Vagina (tissue), 2 donors: ENCODE measurements at regions not wholly inside any gene's neighbourhood (a gene's known extent, or its start where the extent isn't known, plus 50 kb on each side); places are given as distances from the start of the nearest gene placed in this dataset.

Experiments
- DNase-seq, 2 donors: peaks; one replicate each; pipeline ENCODE4 v3.0.0-alpha.2; 2017; ENCODE audit errors: extremely low spot score in 2 of 2
- H3K27ac ChIP-seq: fragments of 200-600 bp; sonication (generic); one replicate; pipeline ENCODE4 v1.5.1; 2019
- H3K27me3 ChIP-seq: fragments of 200-600 bp; sonication (generic); one replicate; pipeline ENCODE4 v1.5.1; 2019
- H3K36me3 ChIP-seq, 2 donors: fragments of 200-600 bp; sonication (generic); one replicate each; pipeline ENCODE4 v1.5.1; 2017 to 2019
- H3K4me1 ChIP-seq: fragments of 200-600 bp; sonication (generic); one replicate; pipeline ENCODE4 v1.5.1; 2019
- H3K4me3 ChIP-seq, 2 donors: fragments of 200-600 bp; sonication (generic); 1 replicate in 1 of 2; 2 replicates in 1 of 2; pipeline ENCODE4 v1.5.1; 2016 to 2019
- H3K9me3 ChIP-seq: fragments of 200-600 bp; sonication (generic); one replicate; pipeline ENCODE4 v1.5.1; 2019
- POLR2A ChIP-seq, 2 donors: fragments of 450-650 bp; IDR thresholded peaks; one replicate each; pipeline ENCODE4 v1.6.1; 2017; ENCODE audit warnings: antibody characterized with exemption in 2 of 2, mild to moderate bottlenecking in 2 of 2, moderate library complexity in 2 of 2
- POLR2AphosphoS5 ChIP-seq, 2 donors: sonication (generic); formaldehyde crosslinking; IDR thresholded peaks; one replicate each; pipeline ENCODE4 v1.9.0; 2017; ENCODE audit warnings: antibody characterized with exemption in 2 of 2, mild to moderate bottlenecking in 2 of 2, low read depth in 1 of 2; ENCODE audit not compliant: insufficient read depth in 1 of 2
- intact Hi-C: fragments of 100-400 bp; cut with DNase I; formaldehyde crosslinking; loops from one replicate; pipeline ENCODE4 v1.15.1; 2023
- TF ChIP-seq, protein P1 (sequence below), 3 experiments: fragments of 450-650 bp in 2 of 3; fragments of 200-600 bp in 1 of 3; sonication (generic) in 1 of 3; IDR thresholded peaks; one replicate each; pipeline ENCODE4 v1.5.1; 2017 to 2019; ENCODE audit warnings: antibody characterized with exemption in 3 of 3, mild to moderate bottlenecking in 2 of 3, moderate library complexity in 2 of 3

DNA sequence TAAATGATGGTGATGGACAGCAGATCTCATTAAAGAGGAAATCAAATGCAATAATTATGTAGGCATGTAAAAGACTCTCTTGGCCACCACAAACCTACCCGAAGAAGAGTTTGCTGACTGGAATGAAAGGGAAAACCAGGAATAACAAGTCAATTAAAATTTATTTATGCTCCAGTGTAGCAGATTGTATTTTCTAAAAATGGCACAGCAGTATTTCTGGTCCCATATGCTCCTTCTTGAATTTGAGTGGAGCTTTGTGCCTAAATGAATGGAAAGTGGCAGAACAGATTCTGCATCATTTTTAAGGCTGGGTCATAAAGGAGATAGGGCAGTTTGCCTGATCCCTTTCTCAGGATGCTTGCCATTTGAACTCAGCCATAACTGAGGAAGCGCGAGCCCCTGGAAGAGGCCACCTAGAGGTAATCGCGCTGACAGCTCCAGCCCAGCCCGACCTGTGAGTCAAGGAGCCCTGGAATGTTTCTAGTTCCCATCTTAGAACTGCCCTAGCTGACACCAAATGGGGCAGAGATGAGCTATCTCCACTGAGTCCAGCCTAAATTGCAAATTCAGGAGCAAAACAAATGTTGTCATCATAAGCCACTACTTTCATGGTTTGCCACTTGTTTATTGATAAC is 229.2 kb upstream of the TMTC1 start:
- no peak for DNase-seq
- H3K9me3 ChIP-seq: no peaks in the 10 kb centered on the region
- H3K27ac ChIP-seq: no peak overlapping the region
- no peak overlapping the region for H3K4me3 ChIP-seq
- intact Hi-C loops: no loop called here
- H3K27me3 ChIP-seq: no peaks in the 10 kb centered on the region
- no peaks in the 10 kb centered on the region for H3K36me3 ChIP-seq
- H3K4me1 ChIP-seq: peaks cover 9% of the 10 kb centered on the region
- TF ChIP-seq POLR2AphosphoS5 (IDR thresholded peaks at IDR 0.05; ENCODE audit: insufficient read depth in 1 of 2, low read depth in 1 of 2): no peak

DNA sequence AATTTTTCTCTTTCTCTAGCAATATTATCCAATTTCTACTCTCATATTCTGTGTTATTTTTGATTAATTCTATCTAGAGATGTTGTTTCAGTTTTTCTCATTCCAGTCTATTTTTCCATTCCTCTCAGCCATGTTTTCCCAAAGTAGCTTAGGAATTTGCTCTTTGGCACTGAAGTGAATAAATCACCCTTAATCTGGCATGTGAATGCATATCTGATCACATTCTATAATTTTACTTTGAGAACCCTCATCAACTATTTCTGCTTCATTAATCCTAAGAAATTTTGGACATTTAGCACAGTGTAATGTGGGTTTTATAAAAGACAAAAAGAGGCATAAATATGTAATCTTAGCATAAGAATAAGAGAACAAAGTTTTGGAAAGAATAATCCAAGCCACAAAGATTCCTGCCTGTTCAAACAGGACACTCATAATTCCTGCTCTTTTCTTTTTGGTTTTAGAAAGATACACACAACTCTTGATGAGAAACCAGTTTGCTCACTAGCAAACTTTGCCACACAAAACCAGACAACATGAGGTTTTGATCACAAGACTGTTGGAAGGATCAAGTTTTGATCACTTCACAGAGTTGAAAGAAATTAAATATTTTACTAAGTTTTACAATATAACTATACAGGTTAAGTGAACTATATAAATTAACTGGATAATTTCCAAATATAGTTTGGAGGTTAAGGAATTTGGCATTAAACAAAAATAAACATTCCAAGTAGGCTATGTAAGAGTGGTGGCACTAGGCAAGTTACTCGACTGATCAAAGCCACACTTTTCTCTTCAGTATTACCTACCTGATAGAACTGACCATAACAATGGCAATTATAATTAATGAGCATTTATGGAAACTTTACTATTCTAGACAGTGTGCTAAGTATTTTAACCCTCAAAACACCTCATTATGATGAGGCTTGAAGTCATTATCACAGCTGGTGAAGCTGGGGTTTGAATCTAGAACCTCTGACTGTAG is 226.6 kb upstream of the TMTC1 start:
- no peak for DNase-seq
- TF ChIP-seq POLR2AphosphoS5 (IDR thresholded peaks at IDR 0.05; ENCODE audit: insufficient read depth in 1 of 2, low read depth in 1 of 2): no peak
- H3K9me3 ChIP-seq: no peaks in the 10 kb centered on the region
- no peaks in the 10 kb centered on the region for H3K27me3 ChIP-seq
- H3K4me3 ChIP-seq: no peak overlapping the region
- H3K4me1 ChIP-seq: peaks cover 9% of the 10 kb centered on the region
- intact Hi-C loops: no loop called here
- no peaks in the 10 kb centered on the region for H3K36me3 ChIP-seq
- no peak overlapping the region for H3K27ac ChIP-seq

DNA sequence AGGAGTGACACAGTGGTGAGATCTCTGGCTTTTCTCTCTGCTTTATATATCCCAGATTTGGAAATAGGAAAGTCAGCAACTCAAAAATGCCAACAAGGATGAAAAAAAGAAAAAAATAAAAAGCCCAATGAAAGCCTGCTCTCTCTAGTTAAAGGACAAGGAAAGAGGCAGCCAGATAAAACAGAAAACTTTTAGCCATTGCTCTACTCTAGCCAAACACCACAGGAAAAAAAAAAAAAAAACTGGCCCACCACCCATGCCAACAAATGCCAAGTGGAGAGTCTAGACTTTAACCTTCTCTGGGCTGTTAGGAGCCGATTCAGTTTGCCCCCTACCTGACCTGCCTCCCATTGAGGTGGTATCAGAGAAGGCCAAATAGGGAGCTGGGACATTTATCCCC is 222.3 kb upstream of the TMTC1 start:
- intact Hi-C loops: no loop called here
- Histone ChIP-seq H3K9me3 (no peaks in the 10 kb centered on the region), H3K27me3 (no peaks in the 10 kb centered on the region), H3K4me1 (no peaks in the 10 kb centered on the region), H3K27ac (no peak overlapping the region), H3K36me3 (no peaks in the 10 kb centered on the region), H3K4me3 (no peak overlapping the region)
- DNase-seq: no peak
- TF ChIP-seq, protein P1, sequence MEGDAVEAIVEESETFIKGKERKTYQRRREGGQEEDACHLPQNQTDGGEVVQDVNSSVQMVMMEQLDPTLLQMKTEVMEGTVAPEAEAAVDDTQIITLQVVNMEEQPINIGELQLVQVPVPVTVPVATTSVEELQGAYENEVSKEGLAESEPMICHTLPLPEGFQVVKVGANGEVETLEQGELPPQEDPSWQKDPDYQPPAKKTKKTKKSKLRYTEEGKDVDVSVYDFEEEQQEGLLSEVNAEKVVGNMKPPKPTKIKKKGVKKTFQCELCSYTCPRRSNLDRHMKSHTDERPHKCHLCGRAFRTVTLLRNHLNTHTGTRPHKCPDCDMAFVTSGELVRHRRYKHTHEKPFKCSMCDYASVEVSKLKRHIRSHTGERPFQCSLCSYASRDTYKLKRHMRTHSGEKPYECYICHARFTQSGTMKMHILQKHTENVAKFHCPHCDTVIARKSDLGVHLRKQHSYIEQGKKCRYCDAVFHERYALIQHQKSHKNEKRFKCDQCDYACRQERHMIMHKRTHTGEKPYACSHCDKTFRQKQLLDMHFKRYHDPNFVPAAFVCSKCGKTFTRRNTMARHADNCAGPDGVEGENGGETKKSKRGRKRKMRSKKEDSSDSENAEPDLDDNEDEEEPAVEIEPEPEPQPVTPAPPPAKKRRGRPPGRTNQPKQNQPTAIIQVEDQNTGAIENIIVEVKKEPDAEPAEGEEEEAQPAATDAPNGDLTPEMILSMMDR (IDR thresholded peaks at IDR 0.05): no peak
- TF ChIP-seq POLR2A (IDR thresholded peaks at IDR 0.05) (no peak), POLR2AphosphoS5 (IDR thresholded peaks at IDR 0.05; ENCODE audit: insufficient read depth in 1 of 2, low read depth in 1 of 2) (no peak)

DNA sequence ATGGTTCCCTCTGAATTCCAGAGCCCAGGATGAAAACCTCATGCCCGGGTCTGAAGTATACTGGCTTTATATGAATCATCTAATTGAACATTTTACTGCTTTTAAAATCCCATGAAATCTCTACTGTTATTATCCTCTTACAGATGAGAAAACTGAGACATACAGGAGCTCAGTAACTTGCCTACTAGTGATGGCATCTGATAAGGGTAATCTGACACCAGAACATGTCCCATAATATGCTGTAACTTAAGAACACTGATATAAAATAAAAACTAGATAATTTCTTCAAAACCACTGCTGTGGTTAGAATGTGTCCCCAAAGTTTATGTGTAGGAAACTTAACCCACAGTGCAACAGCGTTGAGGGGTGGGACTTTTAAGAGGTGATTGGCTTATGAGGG is 219.6 kb upstream of the TMTC1 start:
- DNase-seq: no peak
- H3K27ac ChIP-seq: no peak overlapping the region
- no peaks in the 10 kb centered on the region for H3K9me3 ChIP-seq
- H3K27me3 ChIP-seq: no peaks in the 10 kb centered on the region
- H3K4me3 ChIP-seq: no peak overlapping the region
- H3K4me1 ChIP-seq: no peaks in the 10 kb centered on the region
- intact Hi-C loops: no loop called here
- TF ChIP-seq POLR2AphosphoS5 (IDR thresholded peaks at IDR 0.05; ENCODE audit: insufficient read depth in 1 of 2, low read depth in 1 of 2) (no peak), POLR2A (IDR thresholded peaks at IDR 0.05) (no peak)
- TF ChIP-seq, protein P1 (IDR thresholded peaks at IDR 0.05): no peak
- no peaks in the 10 kb centered on the region for H3K36me3 ChIP-seq

DNA sequence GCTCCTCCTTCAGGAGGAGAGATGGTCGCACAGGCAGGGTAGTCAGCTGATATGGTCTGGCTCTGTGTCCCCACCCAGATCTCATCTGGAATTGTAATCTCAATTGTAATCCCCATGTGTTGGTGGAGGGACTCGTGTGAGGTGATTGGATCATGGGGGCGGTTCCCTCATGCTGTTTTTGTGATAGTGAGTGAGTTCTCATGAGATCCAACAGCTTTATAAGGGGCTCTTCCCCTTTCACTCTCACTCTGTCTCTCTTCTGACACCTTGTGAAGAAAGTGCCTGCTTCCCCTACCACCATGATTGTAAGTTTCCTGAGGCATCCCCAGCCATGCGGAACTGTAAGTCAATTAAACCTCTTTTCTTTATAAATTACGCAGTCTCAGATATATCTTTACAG is 218.9 kb upstream of the TMTC1 start:
- Histone ChIP-seq H3K9me3 (no peaks in the 10 kb centered on the region), H3K4me1 (no peaks in the 10 kb centered on the region), H3K27me3 (no peaks in the 10 kb centered on the region), H3K36me3 (no peaks in the 10 kb centered on the region), H3K4me3 (no peak overlapping the region), H3K27ac (no peak overlapping the region)
- no peak for DNase-seq
- intact Hi-C loops: no loop called here
- TF ChIP-seq POLR2AphosphoS5 (IDR thresholded peaks at IDR 0.05; ENCODE audit: insufficient read depth in 1 of 2, low read depth in 1 of 2): no peak
- TF ChIP-seq POLR2A (IDR thresholded peaks at IDR 0.05): no peak
- TF ChIP-seq, protein P1 (IDR thresholded peaks at IDR 0.05): no peak

DNA sequence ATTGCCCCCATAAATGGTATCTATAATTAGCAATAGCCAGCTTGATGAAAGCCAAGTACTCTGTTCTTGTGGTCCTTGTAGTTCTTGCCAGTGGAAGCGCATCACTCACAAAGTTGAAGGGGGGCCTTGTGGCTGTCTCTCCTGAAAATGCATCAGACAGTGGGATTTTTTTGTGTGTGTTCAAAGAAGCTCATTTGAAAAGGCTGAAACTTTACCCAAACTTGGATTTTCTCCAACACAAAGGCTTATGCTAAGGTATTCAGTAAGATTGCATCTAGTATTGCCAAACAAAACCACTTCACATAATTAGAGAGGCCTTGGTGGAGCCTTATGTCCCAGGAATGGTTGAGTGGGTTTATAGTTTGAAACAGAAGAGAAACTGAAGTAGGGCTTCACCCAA is 216.7 kb upstream of the TMTC1 start:
- intact Hi-C loops: no loop called here
- TF ChIP-seq POLR2A (IDR thresholded peaks at IDR 0.05): no peak
- no peak for TF ChIP-seq POLR2AphosphoS5 (IDR thresholded peaks at IDR 0.05; ENCODE audit: insufficient read depth in 1 of 2, low read depth in 1 of 2)
- TF ChIP-seq, protein P1 (IDR thresholded peaks at IDR 0.05): no peak
- H3K4me3 ChIP-seq: no peak overlapping the region

More for the DNA sequence above, 216.7 kb upstream of the TMTC1 start:
- H3K27me3 ChIP-seq: no peaks in the 10 kb centered on the region
- no peak for DNase-seq
- no peak overlapping the region for H3K27ac ChIP-seq
- H3K4me1 ChIP-seq: no peaks in the 10 kb centered on the region
- no peaks in the 10 kb centered on the region for H3K9me3 ChIP-seq
- no peaks in the 10 kb centered on the region for H3K36me3 ChIP-seq
